ENCODE measurements at regions not wholly inside any gene's neighbourhood (a gene's known extent, or its start where the extent isn't known, plus 50 kb on each side); places are given as distances from the start of the nearest gene placed in this dataset.
"Not testable (repeated sequence)": the region's sequence is repeated elsewhere in the genome, so short reads cannot be mapped to it uniquely, and the experiment has no call there.

GRCh38 chr11:98036810-98037209 lies 983.9 kb upstream of the CNTN5 start:
- no peak for DNase-seq (ENCODE audit: low spot score)

GRCh38 chr11:98040061-98040808 lies 980.5 kb upstream of the CNTN5 start:
- DNase-seq (ENCODE audit: low spot score), result no peak

DNA sequence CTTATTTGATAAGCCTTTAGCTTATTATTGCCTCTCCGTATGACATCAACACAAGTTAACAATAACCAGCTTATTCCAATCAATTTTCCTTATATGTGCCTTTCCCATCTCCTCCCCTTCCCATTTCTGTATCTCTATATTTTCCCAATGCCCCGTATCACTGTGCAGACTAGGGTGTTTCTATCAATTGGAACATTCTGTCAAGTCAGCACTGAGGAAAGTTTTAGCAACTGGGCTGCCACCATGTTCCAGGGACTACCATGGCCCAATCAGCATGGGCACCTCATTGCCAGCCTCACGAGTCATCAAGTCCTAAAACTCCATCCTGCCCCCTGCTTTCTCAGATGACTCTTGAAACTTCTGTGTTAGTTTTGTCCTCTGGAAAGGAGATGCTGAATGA lies 973.1 kb upstream of the CNTN5 start:
- DNase-seq (ENCODE audit: low spot score), result no peak

DNA sequence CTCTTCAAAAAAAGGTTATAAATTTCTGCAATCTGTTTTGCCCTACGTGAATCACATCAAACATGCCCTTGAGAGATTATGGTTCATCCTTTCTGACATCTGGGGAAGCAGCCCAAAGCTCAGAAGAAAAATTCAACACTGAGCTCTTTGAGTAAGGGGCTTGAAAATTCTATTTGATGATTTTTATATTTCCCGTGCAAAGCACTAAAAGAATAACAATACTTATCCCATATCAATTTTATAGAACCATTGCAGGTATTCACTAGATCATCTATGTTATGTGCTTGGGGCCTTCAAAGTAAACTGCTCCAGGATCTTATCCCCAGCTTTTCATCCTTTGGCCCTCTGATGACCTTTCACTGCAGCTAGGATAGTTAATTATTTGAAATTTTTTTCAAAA lies 966.9 kb upstream of the CNTN5 start:
- DNase-seq (ENCODE audit: low spot score), result no peak

DNA sequence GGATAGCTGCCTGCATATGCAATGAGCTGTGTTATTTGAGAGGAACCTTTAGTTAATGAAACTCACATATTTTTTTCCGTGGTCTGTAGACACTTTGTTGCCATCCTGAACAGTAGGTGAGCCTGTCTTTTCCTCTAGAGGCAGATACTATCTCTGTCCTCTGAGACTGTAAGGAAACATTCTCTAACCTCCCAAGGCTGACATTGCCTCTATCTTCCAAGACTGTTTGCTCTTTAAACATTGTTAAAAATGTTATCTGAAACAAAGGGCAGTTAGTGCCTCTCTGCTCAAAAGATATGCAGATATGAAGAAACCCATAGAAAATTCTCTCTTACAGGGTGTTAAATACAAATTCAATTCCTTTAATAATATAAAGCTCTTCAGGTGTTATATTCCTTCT lies 963.8 kb upstream of the CNTN5 start:
- DNase-seq (ENCODE audit: low spot score), result no peak

DNA sequence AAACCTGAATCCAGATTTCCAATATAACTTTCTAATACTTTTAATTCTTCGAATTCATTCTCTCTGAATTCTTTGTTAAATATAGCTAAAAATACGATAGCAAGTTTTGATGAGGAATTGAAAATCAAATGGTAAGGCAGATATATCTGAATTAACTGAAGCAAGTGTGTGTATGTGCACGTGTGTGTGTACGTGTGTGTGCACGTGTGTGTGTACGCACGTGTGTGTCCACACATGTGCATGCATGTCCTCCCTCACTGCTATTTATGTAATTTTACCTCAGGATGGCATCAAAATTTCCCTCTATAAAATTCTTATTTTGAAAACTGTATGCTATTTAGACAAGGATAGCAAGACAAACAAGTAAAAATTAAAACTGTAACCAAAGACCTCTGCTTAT lies 961.3 kb upstream of the CNTN5 start:
- DNase-seq (ENCODE audit: low spot score), result no peak

- no peak for DNase-seq (ENCODE audit: low spot score)
These were observed 960.0 kb upstream of the CNTN5 start for GRCh38 chr11:98060759-98061158.

- no peak for DNase-seq (ENCODE audit: low spot score)
These were observed 958.9 kb upstream of the CNTN5 start for GRCh38 chr11:98061858-98062257.

DNA sequence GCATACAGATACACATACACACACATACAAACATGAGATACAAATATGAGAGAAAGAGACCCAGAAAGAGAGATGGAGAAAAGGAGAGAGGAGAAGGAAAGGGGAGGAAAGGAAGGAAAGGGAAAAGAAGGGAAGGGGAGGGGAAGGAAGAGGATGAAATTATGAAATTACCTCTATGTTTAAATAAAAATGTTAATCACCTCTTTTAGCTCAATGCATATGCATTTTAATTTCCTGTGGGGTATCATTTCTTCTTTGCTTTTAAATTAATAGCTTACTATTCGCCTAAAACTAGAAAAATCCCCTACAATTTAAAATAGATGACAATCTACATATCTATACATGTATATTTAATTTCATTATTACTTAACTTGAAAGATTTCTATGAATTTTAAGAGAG lies 958.0 kb upstream of the CNTN5 start:
- DNase-seq (ENCODE audit: low spot score), result no peak

DNA sequence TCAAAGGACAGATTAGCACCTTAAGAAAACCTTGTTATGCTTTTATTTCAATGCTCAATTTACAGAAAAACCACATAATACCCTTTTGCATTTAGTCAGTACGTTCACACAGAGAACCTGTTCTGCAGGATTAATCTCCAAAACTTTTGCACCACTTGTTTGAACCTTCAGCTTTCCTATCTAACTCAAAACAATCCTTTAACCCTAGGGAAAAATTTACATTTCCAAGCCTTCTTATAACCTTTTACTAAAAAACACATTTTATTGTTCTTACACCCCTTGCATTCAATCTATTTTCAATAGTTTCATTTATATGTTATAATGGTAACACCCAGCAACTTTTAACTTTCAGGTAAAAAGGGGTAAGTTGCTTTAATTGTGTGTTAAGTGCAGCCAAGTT lies 952.5 kb upstream of the CNTN5 start:
- DNase-seq (ENCODE audit: low spot score), result no peak

GRCh38 chr11:98069147-98069546 lies 951.6 kb upstream of the CNTN5 start:
- DNase-seq (ENCODE audit: low spot score), result not testable (repeated sequence)

DNA sequence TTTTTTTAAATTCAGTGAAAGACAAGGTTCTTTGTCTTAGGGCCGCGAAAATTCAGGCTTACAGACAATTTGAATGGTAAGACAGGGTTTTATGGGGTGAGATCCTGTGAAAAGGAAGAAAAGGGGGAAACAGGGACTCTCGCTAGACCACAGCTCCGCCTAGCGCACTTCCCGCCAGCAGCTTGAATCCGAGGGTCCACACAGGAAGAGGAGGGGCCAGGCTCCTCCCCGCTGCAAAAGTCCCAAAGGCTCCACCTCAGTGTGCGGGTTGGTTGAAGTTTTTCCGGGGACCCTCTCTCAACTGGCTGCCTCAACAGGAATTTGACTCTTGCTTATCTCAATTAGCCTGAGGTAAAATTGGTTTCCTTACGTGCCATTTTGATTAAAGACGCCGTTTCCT lies 950.9 kb upstream of the CNTN5 start:
- no peak for DNase-seq (ENCODE audit: low spot score)

DNA sequence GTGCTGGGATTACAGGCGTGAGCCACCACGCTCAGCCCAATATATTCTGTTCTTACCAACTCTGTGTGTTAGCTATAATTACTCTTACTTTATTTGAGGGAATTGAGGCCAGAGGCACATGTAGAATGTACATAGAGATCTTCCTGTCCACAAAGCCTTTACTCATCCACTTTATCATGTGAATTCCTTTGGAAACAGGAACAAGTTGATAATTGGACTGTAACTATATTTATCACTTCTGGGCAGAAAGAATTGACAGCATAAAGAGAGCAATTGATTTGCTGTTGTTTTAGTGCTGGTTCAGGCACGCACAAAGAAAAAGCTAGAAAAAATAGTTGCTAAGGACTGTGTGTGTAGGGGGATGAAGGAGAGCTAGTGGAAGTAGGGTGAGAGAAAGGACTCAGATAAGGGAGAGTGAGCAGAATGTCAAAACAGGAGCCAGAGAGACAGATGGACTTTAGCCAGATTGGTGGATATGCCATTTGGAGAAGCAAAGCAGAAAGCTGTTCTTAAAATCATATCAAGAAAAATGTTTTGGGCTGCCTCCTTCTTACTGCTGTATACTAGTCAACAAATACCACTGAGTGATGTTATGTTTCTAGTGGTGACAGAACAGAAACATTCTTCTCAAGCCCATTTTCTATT lies 929.8 kb upstream of the CNTN5 start:
- no peak for DNase-seq (ENCODE audit: low spot score)

DNA sequence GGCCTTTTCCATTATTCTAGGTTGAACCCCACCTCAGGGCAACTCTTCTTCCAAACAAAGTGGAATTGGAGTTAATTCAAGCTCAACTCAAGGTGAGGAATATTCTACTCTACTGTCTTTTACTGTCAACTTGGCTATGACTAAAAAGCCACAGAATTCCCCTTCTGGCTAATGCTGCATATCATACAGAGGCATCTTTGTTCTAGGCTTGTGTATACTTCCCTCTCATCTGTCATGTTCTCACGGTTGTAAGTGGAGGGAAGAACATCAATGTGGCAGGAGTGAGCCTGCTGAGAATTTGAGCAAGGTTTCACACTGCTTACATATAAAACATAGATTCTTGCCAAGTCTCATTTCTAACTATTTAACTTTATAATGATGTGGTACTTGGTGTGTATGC lies 921.4 kb upstream of the CNTN5 start:
- no peak for DNase-seq (ENCODE audit: low spot score)

- DNase-seq (ENCODE audit: low spot score), result no peak
These were observed 920.1 kb upstream of the CNTN5 start for GRCh38 chr11:98100689-98101088.

DNA sequence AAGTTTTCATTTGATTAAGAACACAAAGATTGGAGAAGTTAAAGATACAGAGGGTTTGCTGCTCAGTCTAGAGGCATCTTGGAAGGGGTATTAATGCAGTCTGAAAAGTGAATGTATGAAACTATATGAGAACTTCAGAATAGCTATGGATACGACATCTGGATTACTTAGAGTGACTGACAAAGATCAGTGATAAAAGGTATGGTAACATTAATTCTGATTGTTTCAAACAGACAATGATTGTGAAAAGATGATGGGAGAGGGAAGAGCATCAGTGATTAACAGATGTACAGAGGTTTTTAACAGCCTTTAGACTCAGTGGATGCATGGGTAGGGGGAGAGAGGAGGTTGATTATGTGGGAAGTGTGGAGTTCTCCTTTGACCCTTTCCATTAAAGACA lies 919.4 kb upstream of the CNTN5 start:
- no peak for DNase-seq (ENCODE audit: low spot score)

DNA sequence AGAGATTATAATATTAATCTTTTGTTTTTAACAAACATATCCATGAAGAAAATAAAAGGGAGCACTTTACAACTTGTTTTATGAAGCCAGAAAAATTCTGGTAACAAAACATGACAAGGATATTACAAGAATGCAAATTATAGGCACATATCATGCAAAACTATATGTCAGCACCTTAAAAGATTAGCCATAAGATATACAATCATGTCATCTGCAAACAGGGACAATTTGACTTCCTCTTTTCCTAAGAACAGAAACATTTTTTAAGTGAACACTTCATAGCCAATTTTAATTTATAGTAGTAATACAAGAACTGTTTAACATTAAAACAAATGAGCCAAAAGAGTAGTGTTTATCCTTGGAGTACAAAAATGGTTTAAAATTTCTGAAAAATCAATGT lies 916.5 kb upstream of the CNTN5 start:
- DNase-seq (ENCODE audit: low spot score), result no peak

GRCh38 chr11:98107736-98108135 lies 913.0 kb upstream of the CNTN5 start:
- no peak for DNase-seq (ENCODE audit: low spot score)

DNA sequence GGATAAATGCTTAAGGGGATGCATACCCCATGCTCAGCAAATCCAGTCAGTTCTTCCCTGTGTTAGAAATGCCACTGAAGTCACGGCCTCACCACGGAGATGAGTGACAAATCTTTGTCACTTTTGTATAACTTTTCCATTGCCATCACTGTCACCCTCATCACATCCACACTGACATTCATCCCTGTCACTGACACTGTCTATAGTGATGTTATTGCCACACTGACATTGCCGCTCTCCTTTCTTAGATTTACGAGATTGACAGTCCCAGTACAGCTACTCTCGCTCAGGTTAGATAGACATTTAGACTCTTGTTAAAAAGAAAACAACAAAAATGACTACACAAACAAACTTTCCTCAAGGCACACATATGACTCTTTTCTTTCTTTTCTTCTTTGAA lies 910.7 kb upstream of the CNTN5 start:
- no peak for DNase-seq (ENCODE audit: low spot score)

GRCh38 chr11:98115873-98116272 lies 904.9 kb upstream of the CNTN5 start:
- no peak for DNase-seq (ENCODE audit: low spot score)

- DNase-seq (ENCODE audit: low spot score), result no peak
These were observed 890.6 kb upstream of the CNTN5 start for GRCh38 chr11:98130117-98130625.

GRCh38 chr11:98136357-98136756 lies 884.4 kb upstream of the CNTN5 start:
- DNase-seq (ENCODE audit: low spot score), result no peak

DNA sequence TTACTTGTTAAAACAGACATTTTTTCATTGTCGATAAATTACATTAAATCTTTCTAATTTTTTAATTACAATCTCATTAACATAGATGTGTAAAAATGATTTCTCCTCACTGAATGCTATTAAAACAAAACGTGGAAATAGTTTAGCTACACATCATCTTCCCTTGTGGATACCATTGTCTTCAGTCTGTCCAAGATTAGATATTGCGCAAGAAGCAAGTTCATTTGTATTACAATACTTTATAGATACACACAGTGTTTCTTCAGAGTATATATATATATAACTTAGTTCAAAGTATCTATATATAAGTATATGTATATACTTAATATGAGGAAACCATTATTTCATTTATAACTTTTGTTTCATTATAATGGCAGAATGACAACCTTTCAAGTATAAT lies 883.3 kb upstream of the CNTN5 start:
- no peak for DNase-seq (ENCODE audit: low spot score)

- DNase-seq (ENCODE audit: low spot score), result no peak
These were observed 877.1 kb upstream of the CNTN5 start for GRCh38 chr11:98143661-98144060.
